MCF 10A (cell line): ENCODE measurements at regions not wholly inside any gene's neighbourhood (a gene's known extent, or its start where the extent isn't known, plus 50 kb on each side); places are given as distances from the start of the nearest gene placed in this dataset.

ENCODE experiments used
- BruUV-seq: library from RNA; stranded (reverse); fragments of 400-500 nt; replicated peaks from 2 replicates; lab custom pipeline; 2021; lab: Mats Ljungman, UMichigan
- CTCF ChIA-PET: fragments of 300-600 bp; sonication (Branson Sonifier 250); formaldehyde crosslinking; extraction: SDS; loops from one replicate; lab custom pipeline; 2021; ENCODE audit warnings: antibody characterized with exemption, inconsistent platforms; lab: Yijun Ruan, JAX
- POLR2A ChIA-PET: fragments of 300-600, 350-650 bp; sonication (Branson Sonifier 250); formaldehyde crosslinking; extraction: SDS; loops from one replicate; lab custom pipeline; 2020; ENCODE audit warnings: antibody characterized with exemption, inconsistent platforms; lab: Yijun Ruan, JAX
- DNase-seq: peaks from one replicate; pipeline ENCODE4 v3.0.0-alpha.2; 2018; ENCODE audit not compliant: unreplicated experiment
- H3K27ac Mint-ChIP-seq: one replicate; pipeline ENCODE4 v1.8.0; 2022; ENCODE audit warnings: mild to moderate bottlenecking, low read depth, mixed read lengths; ENCODE audit not compliant: unreplicated experiment
- H3K27me3 Mint-ChIP-seq: one replicate; pipeline ENCODE4 v1.8.0; 2022; ENCODE audit warnings: mixed read lengths; ENCODE audit not compliant: insufficient read depth, unreplicated experiment
- H3K36me3 Mint-ChIP-seq: one replicate; pipeline ENCODE4 v1.8.0; 2022; ENCODE audit warnings: mild to moderate bottlenecking, moderate library complexity, mixed read lengths; ENCODE audit not compliant: insufficient read depth, unreplicated experiment
- H3K4me1 Mint-ChIP-seq: one replicate; pipeline ENCODE4 v1.8.0; 2022; ENCODE audit warnings: mixed read lengths; ENCODE audit not compliant: insufficient read depth, unreplicated experiment
- H3K4me3 Mint-ChIP-seq: one replicate; pipeline ENCODE4 v1.8.0; 2022; ENCODE audit warnings: mild to moderate bottlenecking, moderate library complexity, mixed read lengths; ENCODE audit not compliant: unreplicated experiment
- H3K9me3 Mint-ChIP-seq: one replicate; pipeline ENCODE4 v1.8.0; 2022; ENCODE audit warnings: mixed read lengths; ENCODE audit not compliant: unreplicated experiment
- CTCF ChIP-seq: fragments of 200-600 bp; IDR thresholded peaks from one replicate; pipeline ENCODE4 v1.8.0; 2022; ENCODE audit warnings: antibody characterized with exemption, mild to moderate bottlenecking; ENCODE audit not compliant: unreplicated experiment
- intact Hi-C: fragments of 100-400 bp; cut with micrococcal nuclease; formaldehyde crosslinking; loops from 2 replicates; pipeline ENCODE4 v1.14.1; 2022

DNA sequence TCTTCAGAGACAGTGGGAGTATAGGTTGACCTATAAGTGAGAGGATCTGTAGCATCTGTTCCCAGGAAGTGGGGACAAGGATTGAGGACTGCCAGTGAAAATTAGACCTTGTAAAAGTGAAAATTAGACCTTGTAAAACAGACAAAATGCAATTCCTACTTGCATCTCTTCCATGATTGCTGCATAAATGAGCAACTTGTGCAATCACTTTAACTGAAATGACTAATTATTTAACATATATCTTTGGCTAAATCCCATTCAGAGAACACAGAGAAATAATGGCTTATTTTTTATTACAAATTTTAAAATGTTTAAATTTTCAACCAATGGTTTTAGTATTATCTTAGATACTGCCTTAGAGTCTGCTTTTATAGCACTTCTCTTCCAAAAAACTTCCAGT lies 67.2 kb upstream of the NABP1 start:
- ChIA-PET CTCF (no interaction called here), POLR2A (interaction anchor here (0.6 to 1.4 kb wide), 6 partner anchors 9 to 176 kb away, joined by 3 read pairs; partner anchors contain the start of gene NABP1)
- H3K36me3 Mint-ChIP-seq = no peaks in the 10 kb centered on the region
- no peak for TF ChIP-seq CTCF
- H3K27ac Mint-ChIP-seq = no peak overlapping the region
- peaks cover 9% of the 10 kb centered on the region for H3K4me1 Mint-ChIP-seq
- H3K27me3 Mint-ChIP-seq = no peaks in the 10 kb centered on the region
- DNase-seq = peak; percentile 49
- no peak overlapping the region for H3K4me3 Mint-ChIP-seq
- intact Hi-C loops = no loop called here
- BruUV-seq = no TSS peak
- peaks cover 10% of the 10 kb centered on the region for H3K9me3 Mint-ChIP-seq

GRCh38 chr2:191611614-191612013 lies 66.3 kb upstream of the NABP1 start:
- BruUV-seq = no TSS peak

GRCh38 chr2:191612496-191612895 lies 65.4 kb upstream of the NABP1 start:
- H3K27me3 Mint-ChIP-seq = no peaks in the 10 kb centered on the region
- no peak for TF ChIP-seq CTCF
- POLR2A ChIA-PET = interaction anchor here (0.6 to 1.8 kb wide), 8 partner anchors 8 to 73 kb away, joined by 3 to 8 read pairs (median 3); partner anchors contain the start of gene NABP1
- H3K27ac Mint-ChIP-seq = peak overlapping the region; percentile 19
- H3K9me3 Mint-ChIP-seq = no peaks in the 10 kb centered on the region
- intact Hi-C loops = loop anchor here (1.0 kb wide), 1 partner anchor 65 kb away; no protein-coding TSS in a partner anchor
- no TSS peak for BruUV-seq
- H3K36me3 Mint-ChIP-seq = no peaks in the 10 kb centered on the region
- peak; percentile 60 for DNase-seq
- peaks cover 11% of the 10 kb centered on the region for H3K4me1 Mint-ChIP-seq
- CTCF ChIA-PET = interaction anchor here (0.7 to 1.4 kb wide), 3 partner anchors 8 to 542 kb away, joined by 3 to 4 read pairs (median 3); no protein-coding TSS in a partner anchor
- no peak overlapping the region for H3K4me3 Mint-ChIP-seq

More at GRCh38 chr2:191611614-191612013, 66.3 kb upstream of the NABP1 start:
- no peaks in the 10 kb centered on the region for H3K27me3 Mint-ChIP-seq
- H3K4me3 Mint-ChIP-seq = no peak overlapping the region
- no peaks in the 10 kb centered on the region for H3K36me3 Mint-ChIP-seq
- H3K4me1 Mint-ChIP-seq = peaks cover 9% of the 10 kb centered on the region
- H3K9me3 Mint-ChIP-seq = peaks cover 5% of the 10 kb centered on the region
- ChIA-PET POLR2A (interaction anchor here (0.9 to 1.8 kb wide), 6 partner anchors 9 to 74 kb away, joined by 3 to 8 read pairs (median 3); partner anchors contain the start of gene NABP1), CTCF (interaction anchor here (0.5 to 1.4 kb wide), 4 partner anchors 9 to 541 kb away, joined by 3 read pairs; no protein-coding TSS in a partner anchor)
- H3K27ac Mint-ChIP-seq = peak overlapping the region; percentile 3
- DNase-seq = no peak
- intact Hi-C loops = loop anchor here (1.0 kb wide), 1 partner anchor 66 kb away; no protein-coding TSS in a partner anchor
- TF ChIP-seq CTCF = no peak

- Mint-ChIP-seq H3K4me1 (peaks cover 25% of the 10 kb centered on the region), H3K4me3 (no peak overlapping the region), H3K27ac (no peak overlapping the region), H3K27me3 (no peaks in the 10 kb centered on the region), H3K36me3 (no peaks in the 10 kb centered on the region), H3K9me3 (no peaks in the 10 kb centered on the region)
- TF ChIP-seq CTCF = no peak
- no peak for DNase-seq
- CTCF ChIA-PET = interaction anchor here (0.7 to 1.1 kb wide), 2 partner anchors 14 to 47 kb away, joined by 3 to 5 read pairs; no protein-coding TSS in a partner anchor
- POLR2A ChIA-PET = interaction anchor here (0.6 to 1.5 kb wide), 8 partner anchors 9 to 1905 kb away, joined by 3 to 7 read pairs (median 3); no protein-coding TSS in a partner anchor
- BruUV-seq = no TSS peak
- intact Hi-C loops = no loop called here
Observed at GRCh38 chr2:191614759-191615158, 63.2 kb upstream of the NABP1 start.
